Ishikawa (cell line): ENCODE measurements at regions not wholly inside any gene's neighbourhood (a gene's known extent, or its start where the extent isn't known, plus 50 kb on each side); places are given as distances from the start of the nearest gene placed in this dataset.

ENCODE experiments used
- CEBPB ChIP-seq: IDR thresholded peaks from 2 replicates; pipeline ENCODE4 v1.6.1; 2012
- CREB1 ChIP-seq: IDR thresholded peaks from 2 replicates; pipeline ENCODE4 v1.6.1; 2012; ENCODE audit warnings: low read depth
- EGR1 ChIP-seq: IDR thresholded peaks from 2 replicates; pipeline ENCODE4 v1.6.1; 2012
- EP300 ChIP-seq: IDR thresholded peaks from 2 replicates; pipeline ENCODE4 v1.6.1; 2012; ENCODE audit warnings: borderline replicate concordance
- FOXM1 ChIP-seq: IDR thresholded peaks from 2 replicates; pipeline ENCODE4 v1.6.1; 2012; ENCODE audit warnings: low read depth, borderline replicate concordance
- MAX ChIP-seq: IDR thresholded peaks from 2 replicates; pipeline ENCODE4 v1.6.1; 2012
- NFIC ChIP-seq: IDR thresholded peaks from 2 replicates; pipeline ENCODE4 v1.6.1; 2012
- RAD21 ChIP-seq: IDR thresholded peaks from 2 replicates; pipeline ENCODE4 v1.6.1; 2012; ENCODE audit warnings: low read depth
- REST ChIP-seq: IDR thresholded peaks from 2 replicates; pipeline ENCODE4 v1.6.1; 2012; ENCODE audit warnings: low read depth, mild to moderate bottlenecking
- TAF1 ChIP-seq: IDR thresholded peaks from 2 replicates; pipeline ENCODE4 v1.6.1; 2012; ENCODE audit warnings: low read depth, mild to moderate bottlenecking
- TCF12 ChIP-seq: IDR thresholded peaks from 2 replicates; pipeline ENCODE4 v1.6.1; 2012; ENCODE audit warnings: low read depth
- TEAD4 ChIP-seq: IDR thresholded peaks from 2 replicates; pipeline ENCODE4 v1.6.1; 2012
- USF1 ChIP-seq: IDR thresholded peaks from 2 replicates; pipeline ENCODE4 v1.6.1; 2012
- YY1 ChIP-seq: IDR thresholded peaks from 2 replicates; pipeline ENCODE4 v1.6.1; 2012; ENCODE audit warnings: low read depth
- ZBTB7A ChIP-seq: IDR thresholded peaks from 2 replicates; pipeline ENCODE4 v1.6.1; 2012; ENCODE audit warnings: low read depth

- TF ChIP-seq TCF12: no peak
- no peak for TF ChIP-seq REST
- no peak for TF ChIP-seq MAX
- TF ChIP-seq TAF1: no peak
- TF ChIP-seq TEAD4: no peak
- no peak for TF ChIP-seq ZBTB7A
- no peak for TF ChIP-seq NFIC
- TF ChIP-seq CEBPB: no peak
- TF ChIP-seq RAD21: no peak
Observed at GRCh38 chr12:118690506-118690905, 290.8 kb upstream of the SRRM4 start.

- TF ChIP-seq REST (no peak), USF1 (no peak), NFIC (no peak), EP300 (no peak), RAD21 (no peak), CREB1 (no peak), EGR1 (no peak), TEAD4 (no peak), TCF12 (no peak)
Observed at GRCh38 chr12:118694128-118694775, 287.1 kb upstream of the SRRM4 start.

- TF ChIP-seq MAX: no peak
- TF ChIP-seq REST: no peak
- TF ChIP-seq ZBTB7A: no peak
- no peak for TF ChIP-seq NFIC
- no peak for TF ChIP-seq FOXM1
Observed at GRCh38 chr12:118704527-118705241, 276.7 kb upstream of the SRRM4 start.

- no peak for TF ChIP-seq FOXM1
- TF ChIP-seq TCF12: no peak
- no peak for TF ChIP-seq EP300
- TF ChIP-seq USF1: no peak
- no peak for TF ChIP-seq ZBTB7A
- no peak for TF ChIP-seq CREB1
- TF ChIP-seq EGR1: no peak
- no peak for TF ChIP-seq NFIC
- TF ChIP-seq TAF1: no peak
- TF ChIP-seq TEAD4: no peak
- TF ChIP-seq YY1: no peak
- no peak for TF ChIP-seq RAD21
- no peak for TF ChIP-seq CEBPB
- TF ChIP-seq MAX: no peak
- TF ChIP-seq REST: no peak
Observed at GRCh38 chr12:118706437-118706836, 274.9 kb upstream of the SRRM4 start.
